ENCODE measurements at regions not wholly inside any gene's neighbourhood (a gene's known extent, or its start where the extent isn't known, plus 50 kb on each side); places are given as distances from the start of the nearest gene placed in this dataset.

DNA sequence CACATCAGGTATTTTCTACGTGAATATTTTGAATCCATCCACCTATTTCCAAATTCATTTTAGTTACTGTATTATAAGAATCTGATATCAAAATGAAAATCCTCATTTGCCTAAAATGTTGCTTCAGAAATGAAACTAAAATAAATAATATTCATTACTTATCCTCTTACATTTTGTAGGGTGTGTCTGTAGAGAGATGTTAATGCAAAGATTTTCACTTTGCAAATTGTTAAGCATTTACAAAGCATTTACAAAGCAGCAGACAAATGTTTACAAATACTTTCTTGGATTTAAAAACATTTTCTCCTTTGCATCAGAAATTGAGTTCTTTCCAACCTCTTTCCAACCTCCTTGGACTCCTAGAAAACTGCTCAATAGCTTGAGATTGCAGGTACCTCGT lies 360.0 kb upstream of the DCN start:
- TF ChIP-seq, protein P1, sequence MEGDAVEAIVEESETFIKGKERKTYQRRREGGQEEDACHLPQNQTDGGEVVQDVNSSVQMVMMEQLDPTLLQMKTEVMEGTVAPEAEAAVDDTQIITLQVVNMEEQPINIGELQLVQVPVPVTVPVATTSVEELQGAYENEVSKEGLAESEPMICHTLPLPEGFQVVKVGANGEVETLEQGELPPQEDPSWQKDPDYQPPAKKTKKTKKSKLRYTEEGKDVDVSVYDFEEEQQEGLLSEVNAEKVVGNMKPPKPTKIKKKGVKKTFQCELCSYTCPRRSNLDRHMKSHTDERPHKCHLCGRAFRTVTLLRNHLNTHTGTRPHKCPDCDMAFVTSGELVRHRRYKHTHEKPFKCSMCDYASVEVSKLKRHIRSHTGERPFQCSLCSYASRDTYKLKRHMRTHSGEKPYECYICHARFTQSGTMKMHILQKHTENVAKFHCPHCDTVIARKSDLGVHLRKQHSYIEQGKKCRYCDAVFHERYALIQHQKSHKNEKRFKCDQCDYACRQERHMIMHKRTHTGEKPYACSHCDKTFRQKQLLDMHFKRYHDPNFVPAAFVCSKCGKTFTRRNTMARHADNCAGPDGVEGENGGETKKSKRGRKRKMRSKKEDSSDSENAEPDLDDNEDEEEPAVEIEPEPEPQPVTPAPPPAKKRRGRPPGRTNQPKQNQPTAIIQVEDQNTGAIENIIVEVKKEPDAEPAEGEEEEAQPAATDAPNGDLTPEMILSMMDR (IDR thresholded peaks at IDR 0.05), result no peak
- no peak for TF ChIP-seq POLR2A (IDR thresholded peaks at IDR 0.05)

Measured in uterus (tissue), 2 donors.